ENCODE measurements at regions not wholly inside any gene's neighbourhood (a gene's known extent, or its start where the extent isn't known, plus 50 kb on each side); places are given as distances from the start of the nearest gene placed in this dataset.
"Not testable (repeated sequence)": the region's sequence is repeated elsewhere in the genome, so short reads cannot be mapped to it uniquely, and the experiment has no call there.

DNA sequence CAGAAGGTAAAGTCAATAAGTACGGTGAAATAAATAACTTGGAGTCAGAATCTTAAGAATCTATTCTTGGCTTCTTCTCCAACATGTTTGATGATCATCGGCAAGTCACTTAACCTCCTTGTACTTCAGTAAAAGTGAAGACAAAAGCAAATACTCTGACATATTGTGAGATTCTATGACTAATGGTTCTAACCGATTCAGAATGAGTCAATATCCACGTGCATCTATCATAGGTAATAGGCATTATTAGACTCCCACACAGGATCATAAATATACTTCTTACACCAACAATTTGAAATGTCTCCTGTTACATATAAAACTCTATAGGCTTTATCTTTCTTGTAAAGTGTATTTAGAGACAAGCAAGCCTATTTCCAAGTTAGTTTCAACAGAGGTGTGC is 144.4 kb upstream of the ATXN7L3B start:
- DNase-seq (ENCODE audit: low read depth) = no peak

DNA sequence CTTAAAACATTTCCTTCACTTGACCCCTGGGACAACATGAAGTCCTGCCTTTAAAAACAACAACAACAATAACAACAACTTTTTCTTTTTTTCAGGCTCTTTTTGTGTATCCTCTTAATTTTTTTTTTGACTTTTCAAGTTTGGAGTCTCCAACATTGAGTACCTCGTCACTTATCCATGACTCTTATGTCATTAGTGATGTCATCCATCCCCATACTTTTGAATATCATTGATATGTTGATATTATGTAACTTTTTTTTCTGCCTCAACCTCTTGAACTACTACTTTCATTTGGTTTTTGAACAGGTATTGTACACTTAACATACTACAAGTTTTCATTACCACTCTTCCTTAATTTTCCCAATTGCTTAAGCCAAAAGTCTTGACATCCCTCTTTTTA is 143.0 kb upstream of the ATXN7L3B start:
- no peak for DNase-seq (ENCODE audit: low read depth)

DNA sequence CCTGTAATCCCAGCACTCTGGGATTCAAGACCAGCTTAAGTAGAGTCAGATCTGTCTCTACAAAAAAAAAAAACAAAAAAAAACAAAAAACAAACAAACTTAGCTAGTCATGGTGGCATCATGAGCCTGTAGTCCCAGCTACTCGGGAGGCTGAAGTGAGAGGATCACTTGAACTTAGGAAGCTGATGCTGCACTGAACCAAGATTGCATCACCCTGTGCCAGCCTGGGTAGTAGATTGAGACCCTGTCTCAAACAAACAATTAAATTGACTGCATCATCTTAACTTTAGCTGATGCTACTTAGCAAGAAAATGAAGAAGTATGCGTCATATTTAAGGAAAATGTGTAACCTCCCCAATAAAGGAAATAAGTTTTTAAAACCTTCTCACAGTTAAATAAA is 136.6 kb upstream of the ATXN7L3B start:
- DNase-seq (ENCODE audit: low read depth) = no peak

DNA sequence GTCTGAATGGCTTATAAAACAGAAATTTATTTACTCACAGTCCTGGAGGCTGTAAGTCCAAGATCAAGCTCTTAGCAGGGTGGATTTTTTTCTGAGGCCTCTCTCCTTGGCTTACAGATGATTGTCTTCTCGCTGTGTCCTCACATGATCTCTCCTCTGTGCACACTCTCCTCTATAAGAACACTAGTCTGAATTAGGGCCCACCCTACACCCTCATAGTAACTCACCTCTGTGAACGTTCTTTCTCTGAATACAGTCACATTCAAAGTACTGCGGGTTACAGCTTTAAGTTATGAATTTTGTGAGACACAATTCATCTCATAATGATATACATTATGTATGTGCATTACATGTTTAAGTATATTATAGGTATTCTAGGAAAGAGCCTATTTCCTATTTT is 135.7 kb upstream of the ATXN7L3B start:
- no peak for DNase-seq (ENCODE audit: low read depth)

DNA sequence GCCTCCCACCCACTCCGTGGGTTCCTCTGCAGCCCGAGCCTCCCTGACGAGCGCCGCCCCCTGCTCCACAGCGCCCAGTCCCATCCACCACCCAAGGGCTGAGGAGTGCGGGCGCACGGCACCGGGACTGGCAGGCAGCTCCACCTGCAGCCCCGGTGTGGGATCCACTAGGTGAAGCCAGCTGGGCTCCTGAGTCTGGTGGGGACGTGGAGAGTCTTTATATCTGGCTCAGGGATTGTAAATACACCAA is 134.5 kb upstream of the ATXN7L3B start:
- DNase-seq (ENCODE audit: low read depth) = not testable (repeated sequence)

DNA sequence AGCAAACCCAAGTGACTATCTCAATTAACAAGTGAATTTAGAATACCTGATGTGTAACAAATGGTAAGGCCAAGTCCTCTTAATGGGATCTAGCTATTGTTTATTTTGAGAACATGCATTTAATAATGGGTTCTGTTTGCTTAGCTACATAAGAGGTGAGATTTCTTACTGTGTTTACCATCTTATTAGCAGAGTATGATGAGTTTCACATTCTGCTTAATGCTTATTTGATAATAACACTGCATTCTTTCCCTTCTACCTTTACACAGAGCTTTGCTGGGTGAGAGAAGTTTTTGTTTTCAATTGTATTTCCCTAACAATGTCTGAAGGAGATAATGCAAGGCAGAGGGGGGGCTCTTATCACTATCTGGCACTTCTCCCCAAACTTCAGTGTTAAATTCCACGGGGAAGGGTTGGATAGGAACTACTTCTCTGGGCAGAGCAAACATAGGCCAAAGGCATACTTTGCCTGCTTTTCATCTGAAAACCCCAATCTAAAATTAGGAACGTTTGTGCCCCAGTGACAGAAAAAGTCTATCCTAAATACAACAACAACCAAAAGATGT is 129.0 kb upstream of the ATXN7L3B start:
- DNase-seq (ENCODE audit: low read depth) = no peak

DNA sequence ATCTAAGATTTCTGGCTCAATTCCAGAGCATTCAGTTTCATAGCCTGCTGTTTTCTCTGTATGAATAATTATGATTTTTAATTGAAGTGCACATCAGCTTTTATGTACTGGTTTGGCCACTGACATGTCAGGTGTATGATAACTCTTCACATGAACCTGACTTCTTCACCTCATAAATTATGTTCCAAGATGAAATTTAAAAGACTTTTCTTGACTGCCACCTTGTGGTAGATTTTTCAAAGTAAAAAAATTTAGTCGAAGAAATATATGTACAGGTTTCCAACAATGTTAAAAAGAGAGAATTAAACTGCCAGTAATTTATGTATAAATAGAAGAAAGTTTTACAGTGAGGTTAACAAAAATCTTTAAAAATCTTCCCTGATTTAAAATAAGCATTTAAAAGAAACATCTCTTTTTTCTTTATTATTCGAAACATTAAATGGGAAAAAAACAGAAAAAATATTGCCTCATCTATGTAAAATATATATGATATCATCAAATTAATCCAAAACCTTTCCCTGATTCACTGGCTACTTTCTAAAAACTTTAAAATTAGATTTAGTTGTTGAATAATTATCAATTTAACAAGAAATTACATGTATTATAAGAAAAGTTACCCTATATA is 124.9 kb upstream of the ATXN7L3B start:
- no peak for DNase-seq (ENCODE audit: low read depth)

DNA sequence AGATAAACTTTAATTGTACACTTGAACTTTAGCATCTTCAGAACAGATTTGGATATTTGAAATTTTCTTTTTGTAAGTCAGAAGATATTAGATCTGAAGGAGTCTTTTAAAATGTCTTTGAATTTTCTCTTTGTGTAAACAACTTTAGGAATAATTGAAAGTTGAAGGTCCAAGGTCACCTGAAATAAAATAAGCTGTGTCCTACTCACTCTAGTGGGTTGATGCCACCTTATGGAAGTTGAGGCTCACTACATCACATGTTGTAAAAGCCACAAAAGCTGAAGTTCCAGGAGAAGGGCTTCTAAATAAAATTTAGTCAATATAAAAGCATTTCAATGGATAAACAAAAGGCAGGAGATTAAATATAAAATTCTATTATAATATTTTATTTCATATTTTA is 122.0 kb upstream of the ATXN7L3B start:
- DNase-seq (ENCODE audit: low read depth) = no peak

DNA sequence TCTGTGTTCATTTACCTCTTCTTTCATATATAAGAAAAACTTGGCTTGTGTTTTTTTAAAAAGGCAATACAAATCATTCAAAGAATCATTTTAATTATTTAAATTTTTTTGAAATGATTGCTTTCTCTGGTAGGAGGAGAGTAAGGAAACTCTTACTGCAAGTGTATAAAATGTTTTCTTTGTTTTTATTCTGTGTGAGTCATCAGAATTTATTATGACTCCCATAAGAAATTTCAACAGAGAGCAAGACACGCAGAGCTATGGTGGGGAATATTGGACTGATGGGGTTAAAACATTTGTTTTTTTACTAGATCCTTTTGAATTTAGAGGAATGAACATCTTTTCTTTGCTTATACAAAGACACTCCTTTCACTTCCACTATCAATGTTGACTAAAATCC is 119.1 kb upstream of the ATXN7L3B start:
- no peak for DNase-seq (ENCODE audit: low read depth)

DNA sequence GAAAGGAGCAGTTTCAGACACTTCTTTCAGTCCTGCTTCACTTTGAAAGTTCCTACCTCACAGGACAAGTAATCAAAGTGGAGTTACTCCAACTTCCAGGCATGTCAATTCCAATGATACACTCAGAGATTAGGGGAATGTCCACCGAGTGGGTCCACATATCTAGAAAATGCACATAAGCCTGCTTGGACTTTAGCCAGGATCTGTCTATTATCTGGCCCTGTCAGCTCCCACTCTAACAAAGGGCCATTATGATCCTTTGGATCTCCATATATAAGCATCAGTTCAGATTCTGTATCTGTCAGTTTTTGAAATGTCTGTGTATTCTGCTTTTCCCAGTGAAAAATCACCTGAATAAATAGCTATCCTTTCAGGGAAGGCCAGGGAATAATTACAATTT is 112.9 kb upstream of the ATXN7L3B start:
- DNase-seq (ENCODE audit: low read depth) = no peak

DNA sequence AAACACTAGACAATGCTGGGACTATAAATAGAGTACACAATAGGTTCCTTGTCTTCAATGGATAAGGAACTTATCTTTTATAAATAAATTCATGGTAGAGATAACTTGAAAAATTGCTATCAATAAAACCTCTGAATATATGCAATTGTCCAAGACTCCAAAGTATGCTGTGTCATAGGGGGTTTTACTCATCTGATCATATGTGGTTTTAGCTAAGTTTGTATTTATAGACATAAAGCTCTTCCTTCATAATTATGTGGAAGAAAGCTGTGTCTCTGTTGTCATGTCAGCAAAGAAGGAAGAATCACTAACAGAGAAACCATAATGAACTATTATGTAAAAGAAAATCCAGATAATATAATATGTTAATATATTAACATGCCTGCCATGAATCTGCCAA is 111.5 kb upstream of the ATXN7L3B start:
- no peak for DNase-seq (ENCODE audit: low read depth)

DNA sequence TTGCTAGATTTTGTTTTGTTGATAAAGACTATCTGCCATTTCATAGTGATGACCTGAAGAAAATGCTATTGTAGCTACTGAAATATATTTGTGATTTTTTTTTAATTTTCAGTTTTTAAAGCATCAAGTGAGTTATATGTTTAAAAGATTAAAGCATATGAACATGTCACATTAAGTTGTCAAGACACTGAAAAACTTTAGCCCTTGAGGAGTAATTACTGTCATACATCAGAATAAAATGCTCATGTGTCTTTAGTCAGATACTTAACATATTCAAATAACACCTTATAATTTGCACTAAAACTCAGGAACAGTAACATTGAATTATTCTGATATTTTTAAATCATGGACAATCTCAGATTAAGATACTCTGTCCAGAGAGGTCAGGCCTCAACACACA is 108.1 kb upstream of the ATXN7L3B start:
- no peak for DNase-seq (ENCODE audit: low read depth)

DNA sequence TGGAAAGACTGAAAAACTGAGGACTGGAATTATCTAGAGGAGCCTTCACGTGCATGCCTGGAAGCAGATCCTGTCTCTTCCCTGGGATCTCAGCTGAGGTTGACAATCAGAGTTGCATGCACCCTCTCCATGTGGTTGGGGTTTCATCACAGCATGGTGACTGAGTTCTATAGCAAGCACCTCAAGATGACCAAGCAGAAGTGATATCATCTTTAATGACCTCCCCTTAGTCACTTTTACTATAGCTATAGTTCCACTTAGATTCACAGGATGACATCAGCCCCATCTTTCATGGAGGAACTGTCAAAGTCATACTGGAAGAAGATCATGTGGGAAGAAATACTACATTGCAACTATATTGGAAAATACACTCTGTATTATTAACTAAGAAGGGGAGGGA is 105.8 kb upstream of the ATXN7L3B start:
- no peak for DNase-seq (ENCODE audit: low read depth)

DNA sequence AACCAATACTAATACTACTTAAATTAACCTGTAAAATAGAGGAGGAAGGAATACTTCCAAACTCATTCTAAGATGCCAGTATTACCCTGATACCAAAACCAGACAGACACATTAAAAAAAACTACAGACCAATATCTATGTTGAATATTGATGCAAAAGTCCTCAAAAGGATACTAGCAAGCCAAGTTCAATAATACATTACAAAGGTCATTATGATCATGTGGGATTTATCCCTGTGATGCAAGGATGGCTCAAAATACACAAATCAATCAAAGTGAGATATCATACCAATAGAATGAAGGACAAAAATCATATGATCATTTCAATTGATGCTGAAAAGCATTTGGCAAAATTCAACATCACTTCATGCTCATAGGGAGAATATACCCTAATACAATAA is 97.2 kb upstream of the ATXN7L3B start:
- DNase-seq (ENCODE audit: low read depth) = no peak

DNA sequence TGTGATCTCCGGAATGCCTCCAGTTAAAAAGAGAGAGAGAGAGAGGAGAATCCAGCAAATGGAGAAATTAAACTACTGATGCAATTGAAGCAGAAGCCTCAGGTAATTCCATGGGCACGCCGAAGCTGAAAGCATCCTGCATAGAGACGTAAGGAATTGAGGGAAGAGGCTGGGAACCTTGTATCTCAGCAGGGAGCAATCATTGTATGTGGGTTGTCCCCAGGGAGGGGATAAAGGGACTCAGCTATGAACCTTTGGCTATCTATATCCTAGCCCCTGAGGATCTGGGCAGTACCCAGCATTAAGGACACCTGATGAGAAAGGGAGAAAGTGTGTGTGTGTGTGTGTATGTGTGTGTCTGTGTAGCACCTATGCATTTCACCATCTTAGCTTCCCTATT is 95.8 kb upstream of the ATXN7L3B start:
- DNase-seq (ENCODE audit: low read depth) = no peak

DNA sequence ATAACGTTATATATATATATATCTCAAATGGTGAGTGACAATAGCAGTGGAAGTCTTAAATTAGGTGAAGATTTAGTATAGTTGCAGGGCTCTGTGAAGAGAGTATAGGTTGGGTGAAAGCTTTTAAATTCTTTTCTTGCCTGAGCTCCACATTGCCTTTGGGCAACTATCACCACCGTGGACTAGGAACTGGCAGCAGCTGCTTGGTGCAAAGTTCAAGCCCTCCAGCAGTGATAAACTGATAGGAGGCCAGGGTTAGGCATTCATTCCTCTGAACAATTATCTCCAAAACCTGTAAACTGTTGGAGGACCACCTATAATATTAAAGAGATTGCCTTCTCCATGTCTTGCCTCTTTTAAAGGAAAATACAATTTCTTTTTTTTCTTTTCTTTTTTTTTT is 91.2 kb upstream of the ATXN7L3B start:
- DNase-seq (ENCODE audit: low read depth) = no peak

DNA sequence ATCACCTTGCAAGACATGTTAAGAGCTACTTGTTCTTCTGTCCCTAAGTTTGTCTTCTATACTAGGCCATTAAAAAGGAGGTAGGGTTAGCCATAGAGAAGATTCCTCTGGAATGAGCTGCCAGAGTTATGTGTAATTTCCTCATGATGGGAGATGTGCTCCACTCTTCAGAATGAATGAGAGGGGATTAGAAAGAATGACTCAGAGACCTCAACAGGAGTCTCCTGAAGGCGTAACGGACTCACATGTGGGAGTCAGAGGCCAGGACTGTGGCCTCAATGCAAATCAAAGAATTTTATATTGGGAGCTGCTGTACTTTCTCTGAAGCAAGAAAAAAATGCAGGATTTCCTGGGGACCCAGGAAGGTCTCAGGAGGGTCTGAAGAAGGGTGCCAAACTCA is 87.8 kb upstream of the ATXN7L3B start:
- peak; percentile 74 for DNase-seq (ENCODE audit: low read depth)

DNA sequence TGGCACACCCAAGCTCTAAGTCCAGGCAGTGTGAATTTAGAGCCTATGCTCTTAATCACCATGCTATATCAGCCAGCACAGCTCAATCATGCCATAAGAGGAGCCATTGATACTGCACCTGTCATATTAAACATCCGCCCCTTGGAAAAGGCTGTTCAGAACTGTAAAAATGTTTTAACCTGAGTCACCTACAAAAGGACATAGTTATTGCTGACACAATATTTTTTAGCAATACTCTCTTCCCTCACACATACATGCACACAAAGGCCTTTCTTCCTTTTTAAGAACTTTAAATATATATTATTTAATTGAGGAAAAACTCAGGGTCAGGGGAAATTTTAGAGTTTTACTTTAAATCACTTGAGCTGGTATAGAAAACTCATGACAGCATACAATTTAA is 83.5 kb upstream of the ATXN7L3B start:
- DNase-seq (ENCODE audit: low read depth) = no peak

DNA sequence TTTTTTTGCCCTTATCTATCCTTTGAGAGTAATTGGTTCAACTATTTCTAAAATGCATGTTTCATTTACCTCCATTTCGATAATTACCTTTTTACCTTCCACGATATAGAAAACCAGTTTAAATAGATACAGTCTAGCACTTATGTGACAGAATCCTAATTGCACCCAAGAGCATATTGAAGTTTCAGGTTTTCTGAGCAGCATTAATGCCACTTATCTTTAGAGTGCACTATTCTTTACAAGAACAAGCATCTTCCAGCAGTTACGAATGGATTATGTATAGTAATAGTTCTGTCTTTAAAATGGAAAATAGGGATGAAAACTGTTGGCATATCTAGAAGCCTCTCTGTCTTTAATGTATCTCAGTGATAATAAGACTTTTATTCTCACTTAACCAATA is 82.2 kb upstream of the ATXN7L3B start:
- DNase-seq (ENCODE audit: low read depth) = no peak

DNA sequence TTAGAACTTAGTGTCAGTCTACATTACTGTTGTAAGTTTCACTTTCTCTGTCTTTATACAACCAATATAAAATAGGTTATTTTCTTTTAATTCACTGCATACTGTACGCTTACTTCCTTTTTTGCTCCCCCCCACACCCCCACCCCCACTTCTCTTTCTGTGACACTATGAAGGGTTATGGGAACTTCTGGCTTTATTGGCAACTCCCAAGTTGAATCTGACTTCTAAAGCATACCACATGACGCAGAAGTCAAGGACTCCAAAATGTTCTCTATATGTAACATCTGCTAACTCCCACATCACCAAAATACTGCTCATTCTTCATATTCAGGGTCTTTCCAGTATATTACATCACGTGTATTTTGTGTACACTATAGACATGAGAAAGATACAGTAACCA is 81.2 kb upstream of the ATXN7L3B start:
- no peak for DNase-seq (ENCODE audit: low read depth)

DNA sequence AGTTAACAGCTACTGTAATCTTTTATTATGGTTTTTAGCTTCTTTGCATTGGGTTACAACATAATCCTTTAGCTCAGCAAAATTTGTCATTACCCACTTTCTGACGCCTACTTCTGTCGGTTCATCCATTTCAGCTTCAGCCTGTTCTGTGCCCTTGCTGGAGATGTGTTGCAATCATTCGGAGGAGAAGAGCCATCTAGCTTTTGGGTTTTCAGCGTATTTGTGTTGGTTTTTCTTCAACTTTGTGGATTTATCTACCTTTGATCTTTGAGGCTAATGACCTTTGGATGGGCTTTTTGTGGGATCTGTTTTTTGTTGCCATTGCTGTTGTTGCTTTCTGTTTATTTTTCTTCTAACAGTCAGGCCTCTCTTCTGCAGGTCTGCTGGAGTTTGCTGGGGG is 69.2 kb upstream of the ATXN7L3B start:
- DNase-seq (ENCODE audit: low read depth) = no peak

DNA sequence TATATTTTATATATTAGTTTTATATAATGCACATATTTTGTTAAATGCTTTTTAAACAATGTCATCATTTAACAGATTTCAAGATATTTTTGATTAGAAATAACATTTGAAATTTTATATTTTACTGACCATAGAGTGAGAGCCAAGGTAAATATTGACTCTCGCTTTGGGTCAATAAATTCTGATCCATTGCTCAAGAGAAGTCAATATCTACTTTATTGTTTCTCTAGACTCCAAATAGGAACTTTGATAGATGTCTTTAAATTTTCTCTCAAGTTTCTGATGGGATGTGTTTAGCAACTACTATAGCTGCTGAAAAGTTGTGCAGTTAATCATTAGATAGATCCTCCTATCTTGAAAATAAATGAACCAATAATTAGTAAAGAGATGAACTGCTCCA is 61.4 kb upstream of the ATXN7L3B start:
- DNase-seq (ENCODE audit: low read depth) = no peak

DNA sequence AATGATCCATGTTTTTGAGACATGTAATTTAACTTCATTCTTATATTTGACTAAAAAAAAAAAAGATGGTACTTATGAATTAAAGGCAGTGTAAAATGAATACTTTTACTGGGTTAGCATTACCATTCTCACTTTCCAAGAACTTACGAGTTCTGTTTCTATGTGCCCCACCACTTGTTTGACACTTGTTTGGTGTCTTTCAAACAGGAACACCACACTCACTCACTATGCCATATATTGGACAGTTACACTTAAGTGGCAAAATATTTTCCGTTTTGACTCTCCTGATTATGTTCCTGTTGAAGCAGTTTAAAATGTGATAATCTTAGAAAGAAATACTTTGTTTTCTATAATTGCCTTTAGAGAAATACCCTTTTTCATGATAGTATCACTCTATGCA is 56.6 kb upstream of the ATXN7L3B start:
- no peak for DNase-seq (ENCODE audit: low read depth)

DNA sequence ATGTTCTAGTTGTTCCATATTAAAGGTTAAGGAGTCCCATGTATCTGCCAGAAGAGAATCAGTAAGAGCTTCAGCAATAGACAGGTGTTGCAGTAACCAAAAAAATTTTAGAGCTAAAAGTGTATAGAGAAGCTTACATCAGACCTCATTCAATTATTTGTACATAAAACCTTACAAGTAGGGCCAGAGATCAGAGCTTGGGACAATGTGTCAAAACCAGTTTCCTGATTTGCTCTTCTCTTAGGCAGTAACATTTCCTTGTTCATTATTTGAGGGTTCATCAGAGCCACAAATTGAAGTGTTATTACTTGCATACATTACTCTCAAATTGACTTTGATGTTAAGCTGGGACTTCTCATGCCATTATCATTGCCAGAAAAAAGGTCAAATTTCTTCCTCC is 55.5 kb upstream of the ATXN7L3B start:
- no peak for DNase-seq (ENCODE audit: low read depth)

DNA sequence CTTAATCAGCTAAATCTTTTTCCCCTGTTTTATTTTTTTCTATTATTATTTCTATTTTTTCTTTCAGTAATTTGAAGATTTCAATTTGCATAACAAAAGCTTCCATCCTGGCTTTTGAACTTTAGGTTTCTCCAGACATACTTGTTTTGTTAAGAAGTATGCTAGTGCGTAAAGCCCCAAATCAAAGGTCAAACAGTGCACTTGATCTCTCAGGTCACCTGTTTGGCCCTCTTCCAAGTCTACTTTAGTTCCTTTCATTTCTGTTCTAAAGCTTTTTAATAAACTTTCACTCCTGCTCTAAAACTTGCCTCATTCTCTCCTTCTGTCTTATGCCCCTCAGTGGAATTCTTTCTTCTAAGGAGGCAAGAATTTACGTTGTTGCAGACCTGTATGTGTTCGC is 54.6 kb upstream of the ATXN7L3B start:
- no peak for DNase-seq (ENCODE audit: low read depth)
